SK-N-SH treated with all-trans-retinoic acid at 6 μM for 48 hours (cell line): ENCODE measurements at regions not wholly inside any gene's neighbourhood (a gene's known extent, or its start where the extent isn't known, plus 50 kb on each side); places are given as distances from the start of the nearest gene placed in this dataset.

Source experiments
- CSDC2 ChIP-seq: fragments of 250-450 bp; sonication (Bioruptor Pico); IDR thresholded peaks from 2 replicates; pipeline ENCODE4 v1.5.0; 2020; ENCODE audit warnings: mild to moderate bottlenecking, moderate library complexity
- RARB ChIP-seq: fragments of 250-450 bp; sonication (Bioruptor Pico); IDR thresholded peaks from 2 replicates; pipeline ENCODE4 v1.8.0; 2021; ENCODE audit warnings: mild to moderate bottlenecking, moderate library complexity
- TF ChIP-seq, protein P1 (sequence below): fragments of 250-450 bp; sonication (Bioruptor Pico); IDR thresholded peaks from 2 replicates; pipeline ENCODE4 v1.5.0; 2020; ENCODE audit warnings: mild to moderate bottlenecking, moderate library complexity

- TF ChIP-seq RARB (CRISPR knock-in tag) (no peak), CSDC2 (no peak)
- TF ChIP-seq, protein P1, sequence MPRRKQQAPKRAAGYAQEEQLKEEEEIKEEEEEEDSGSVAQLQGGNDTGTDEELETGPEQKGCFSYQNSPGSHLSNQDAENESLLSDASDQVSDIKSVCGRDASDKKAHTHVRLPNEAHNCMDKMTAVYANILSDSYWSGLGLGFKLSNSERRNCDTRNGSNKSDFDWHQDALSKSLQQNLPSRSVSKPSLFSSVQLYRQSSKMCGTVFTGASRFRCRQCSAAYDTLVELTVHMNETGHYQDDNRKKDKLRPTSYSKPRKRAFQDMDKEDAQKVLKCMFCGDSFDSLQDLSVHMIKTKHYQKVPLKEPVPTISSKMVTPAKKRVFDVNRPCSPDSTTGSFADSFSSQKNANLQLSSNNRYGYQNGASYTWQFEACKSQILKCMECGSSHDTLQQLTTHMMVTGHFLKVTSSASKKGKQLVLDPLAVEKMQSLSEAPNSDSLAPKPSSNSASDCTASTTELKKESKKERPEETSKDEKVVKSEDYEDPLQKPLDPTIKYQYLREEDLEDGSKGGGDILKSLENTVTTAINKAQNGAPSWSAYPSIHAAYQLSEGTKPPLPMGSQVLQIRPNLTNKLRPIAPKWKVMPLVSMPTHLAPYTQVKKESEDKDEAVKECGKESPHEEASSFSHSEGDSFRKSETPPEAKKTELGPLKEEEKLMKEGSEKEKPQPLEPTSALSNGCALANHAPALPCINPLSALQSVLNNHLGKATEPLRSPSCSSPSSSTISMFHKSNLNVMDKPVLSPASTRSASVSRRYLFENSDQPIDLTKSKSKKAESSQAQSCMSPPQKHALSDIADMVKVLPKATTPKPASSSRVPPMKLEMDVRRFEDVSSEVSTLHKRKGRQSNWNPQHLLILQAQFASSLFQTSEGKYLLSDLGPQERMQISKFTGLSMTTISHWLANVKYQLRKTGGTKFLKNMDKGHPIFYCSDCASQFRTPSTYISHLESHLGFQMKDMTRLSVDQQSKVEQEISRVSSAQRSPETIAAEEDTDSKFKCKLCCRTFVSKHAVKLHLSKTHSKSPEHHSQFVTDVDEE (CRISPR knock-in tag), result no peak
These were observed 132.2 kb downstream of the TMCO5A start for GRCh38 chr15:38066612-38067011.
